ENCODE measurements at regions not wholly inside any gene's neighbourhood (a gene's known extent, or its start where the extent isn't known, plus 50 kb on each side); places are given as distances from the start of the nearest gene placed in this dataset.

GRCh38 chr4:152224721-152225420 lies 311.0 kb downstream of the FBXW7 start:
- no peak for TF ChIP-seq POLR2A (IDR thresholded peaks at IDR 0.05)
- no peak for TF ChIP-seq CTCF (IDR thresholded peaks at IDR 0.05)
- DNase-seq, result no peak
- Histone ChIP-seq H3K9me3 (no peaks in the 10 kb centered on the region), H3K27me3 (no peaks in the 10 kb centered on the region), H3K4me1 (no peaks in the 10 kb centered on the region), H3K36me3 (no peaks in the 10 kb centered on the region), H3K27ac (no peak overlapping the region), H3K4me3 (no peak overlapping the region)
- WGBS, 2 donors, result 84 to 88% methylated on average over 6 of the region's 6 CpGs
- intact Hi-C loops (cut with DNase I), result no loop called here

- Histone ChIP-seq H3K9me3 (no peaks in the 10 kb centered on the region), H3K27ac (no peak overlapping the region), H3K27me3 (no peaks in the 10 kb centered on the region), H3K4me1 (no peaks in the 10 kb centered on the region), H3K36me3 (no peaks in the 10 kb centered on the region), H3K4me3 (no peak overlapping the region)
- DNase-seq, result no peak
- intact Hi-C loops (cut with DNase I), result no loop called here
- no peak for TF ChIP-seq POLR2A (IDR thresholded peaks at IDR 0.05)
- WGBS, 2 donors, result 76 to 90% methylated on average over 4 to 5 of the region's 8 CpGs
Measured at GRCh38 chr4:152224223-152224622, 311.7 kb downstream of the FBXW7 start.

- TF ChIP-seq POLR2A (IDR thresholded peaks at IDR 0.05), result no peak
- no peak for TF ChIP-seq CTCF (IDR thresholded peaks at IDR 0.05)
- Histone ChIP-seq H3K4me3 (no peak overlapping the region), H3K27me3 (no peaks in the 10 kb centered on the region), H3K27ac (no peak overlapping the region), H3K36me3 (no peaks in the 10 kb centered on the region), H3K9me3 (no peaks in the 10 kb centered on the region), H3K4me1 (no peaks in the 10 kb centered on the region)
- intact Hi-C loops (cut with DNase I), result no loop called here
- whole genome bisulfite sequencing, 2 donors, result 86 to 87% methylated on average over 3 to 4 of the region's 4 CpGs
- DNase-seq, result no peak
Measured at GRCh38 chr4:152223600-152223999, 312.3 kb downstream of the FBXW7 start.

- Histone ChIP-seq H3K36me3 (no peaks in the 10 kb centered on the region), H3K9me3 (no peaks in the 10 kb centered on the region), H3K4me3 (no peak overlapping the region), H3K27me3 (no peaks in the 10 kb centered on the region), H3K27ac (no peak overlapping the region), H3K4me1 (no peaks in the 10 kb centered on the region)
- intact Hi-C loops (cut with DNase I), result no loop called here
- TF ChIP-seq CTCF (IDR thresholded peaks at IDR 0.05) (no peak), POLR2A (IDR thresholded peaks at IDR 0.05) (no peak)
- no peak for DNase-seq
- WGBS, 2 donors, result 92 to 93% methylated on average over 10 of the region's 10 CpGs
Measured at GRCh38 chr4:152221816-152222516, 313.9 kb downstream of the FBXW7 start.

GRCh38 chr4:152220201-152220666 lies 315.7 kb downstream of the FBXW7 start:
- peaks cover 0 to 4% (median 0%) of the 10 kb centered on the region in 3 donors for H3K9me3 ChIP-seq
- H3K27me3 ChIP-seq, result no peaks in the 10 kb centered on the region
- TF ChIP-seq POLR2A (IDR thresholded peaks at IDR 0.05), result no peak
- no peak for TF ChIP-seq CTCF (IDR thresholded peaks at IDR 0.05)
- DNase-seq, result no peak
- intact Hi-C loops (cut with DNase I), result no loop called here
- H3K27ac ChIP-seq, result no peak overlapping the region
- no peaks in the 10 kb centered on the region for H3K36me3 ChIP-seq
- no peak overlapping the region for H3K4me3 ChIP-seq
- H3K4me1 ChIP-seq, result no peaks in the 10 kb centered on the region
- WGBS, 2 donors, result 40 to 48% methylated on average over 1 to 2 of the region's 2 CpGs

All from esophagus squamous epithelium (tissue), 5 donors.